ENCODE measurements at regions not wholly inside any gene's neighbourhood (a gene's known extent, or its start where the extent isn't known, plus 50 kb on each side); places are given as distances from the start of the nearest gene placed in this dataset.

DNA sequence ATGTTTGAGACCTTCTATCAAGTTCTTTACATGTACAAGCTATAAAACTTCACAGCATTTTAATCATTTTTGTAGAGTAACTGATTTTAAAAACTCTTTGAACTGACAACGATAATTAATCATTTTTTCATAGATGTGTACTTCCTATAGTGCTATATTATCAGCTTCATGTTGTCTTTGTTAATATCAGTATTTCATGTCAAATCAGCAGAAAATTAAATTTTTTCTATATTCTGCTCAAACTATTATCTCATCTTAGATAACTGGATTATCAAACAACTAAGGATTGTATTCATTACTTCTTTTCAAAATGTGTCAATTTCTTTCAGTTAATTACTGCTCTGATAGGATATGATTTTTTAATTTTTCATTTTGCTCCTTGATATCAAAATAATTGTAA lies 214.6 kb upstream of the RGS18 start:
- TF ChIP-seq CTCF (IDR thresholded peaks at IDR 0.05; ENCODE audit: borderline replicate concordance, insufficient read depth, low read depth, low read length) = no peak
- no peak overlapping the region for H3K4me3 ChIP-seq (ENCODE audit: low read depth, low read length)

GRCh38 chr1:191953526-191953925 lies 204.7 kb upstream of the RGS18 start:
- no peak for TF ChIP-seq CTCF (IDR thresholded peaks at IDR 0.05; ENCODE audit: borderline replicate concordance, insufficient read depth, low read depth, low read length)
- no peak overlapping the region for H3K4me3 ChIP-seq (ENCODE audit: low read depth, low read length)

DNA sequence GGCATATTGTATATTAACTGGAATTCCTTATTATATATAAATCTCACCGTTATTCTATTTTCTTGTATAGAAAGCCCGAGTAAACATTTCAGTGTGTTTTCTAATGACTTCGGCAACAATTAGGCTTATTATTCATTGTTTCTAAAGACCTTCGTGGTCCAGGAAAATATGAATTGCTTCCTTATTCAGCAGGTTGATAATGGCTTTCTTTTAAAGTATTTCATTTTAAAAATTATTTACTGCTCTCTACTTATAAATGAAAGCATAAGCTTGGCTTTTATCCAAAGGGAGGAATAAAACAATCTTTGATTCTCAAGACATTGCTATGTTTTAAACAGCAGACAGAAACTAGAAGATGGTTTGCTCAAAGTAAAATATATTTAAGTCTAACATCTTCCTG lies 198.4 kb upstream of the RGS18 start:
- no peak for TF ChIP-seq CTCF (IDR thresholded peaks at IDR 0.05; ENCODE audit: borderline replicate concordance, insufficient read depth, low read depth, low read length)
- H3K4me3 ChIP-seq (ENCODE audit: low read depth, low read length) = no peak overlapping the region

- H3K4me3 ChIP-seq (ENCODE audit: low read depth, low read length) = no peak overlapping the region
- TF ChIP-seq CTCF (IDR thresholded peaks at IDR 0.05; ENCODE audit: borderline replicate concordance, insufficient read depth, low read depth, low read length) = no peak
These were observed 195.0 kb upstream of the RGS18 start for GRCh38 chr1:191963286-191963685.

- no peak for TF ChIP-seq CTCF (IDR thresholded peaks at IDR 0.05; ENCODE audit: borderline replicate concordance, insufficient read depth, low read depth, low read length)
- no peak overlapping the region for H3K4me3 ChIP-seq (ENCODE audit: low read depth, low read length)
These were observed 194.3 kb upstream of the RGS18 start for GRCh38 chr1:191963781-191964455.

DNA sequence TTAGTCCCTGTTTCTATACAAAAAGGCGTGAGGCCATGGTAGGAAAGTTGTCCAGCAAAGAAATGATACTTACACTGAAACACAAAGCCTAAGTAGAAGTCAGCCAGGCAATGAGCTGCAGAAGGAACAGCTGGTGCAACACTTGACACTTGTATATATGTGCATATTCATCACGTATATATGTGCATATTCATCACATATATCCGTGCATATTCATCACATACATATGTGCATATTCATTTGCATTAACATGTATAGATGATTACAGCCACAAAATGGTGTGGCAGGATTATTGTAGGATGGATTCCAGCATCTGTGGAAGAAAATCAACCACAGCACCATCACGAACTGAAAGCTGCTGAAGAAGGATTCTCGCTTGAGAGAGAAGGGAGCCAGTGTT lies 189.0 kb upstream of the RGS18 start:
- no peak for TF ChIP-seq CTCF (IDR thresholded peaks at IDR 0.05; ENCODE audit: borderline replicate concordance, insufficient read depth, low read depth, low read length)
- no peak overlapping the region for H3K4me3 ChIP-seq (ENCODE audit: low read depth, low read length)

- no peak overlapping the region for H3K4me3 ChIP-seq (ENCODE audit: low read depth, low read length)
These were observed 188.1 kb upstream of the RGS18 start for GRCh38 chr1:191970116-191970515.

More at GRCh38 chr1:191970116-191970515, 188.1 kb upstream of the RGS18 start:
- no peak for TF ChIP-seq CTCF (IDR thresholded peaks at IDR 0.05; ENCODE audit: borderline replicate concordance, insufficient read depth, low read depth, low read length)

All from GM12875 (cell line).